Caco-2 (cell line): ENCODE measurements at regions not wholly inside any gene's neighbourhood (a gene's known extent, or its start where the extent isn't known, plus 50 kb on each side); places are given as distances from the start of the nearest gene placed in this dataset.

ENCODE experiments used
- BruUV-seq: library from RNA; stranded (reverse); fragments of 400-500 nt; replicated peaks from 2 replicates; lab custom pipeline; 2021; lab: Mats Ljungman, UMichigan
- CTCF ChIA-PET: fragments of 300-600 bp; sonication (Branson Sonifier 250); formaldehyde crosslinking; loops from one replicate; lab custom pipeline; 2022; ENCODE audit warnings: antibody characterized with exemption; lab: Charles Lee
- POLR2A ChIA-PET: fragments of 300-600 bp; sonication (Branson Sonifier 250); formaldehyde crosslinking; loops from one replicate; lab custom pipeline; 2022; ENCODE audit warnings: antibody characterized with exemption; lab: Charles Lee
- DNase-seq, 2 experiments: peaks; one replicate each; pipeline versions ENCODE4 v3.0.0 to v3.0.0-alpha.2; 2020 to 2022
- H3K27me3 ChIP-seq: replicated peaks from 2 replicates; pipeline ENCODE4 v1.6.0; 2011; ENCODE audit warnings: low read length; ENCODE audit not compliant: control insufficient read depth, insufficient read depth
- H3K36me3 ChIP-seq: 2 replicates; pipeline ENCODE4 v1.5.1; 2011; ENCODE audit warnings: low read length; ENCODE audit not compliant: control insufficient read depth, insufficient read depth
- H3K4me1 ChIP-seq: fragments of 250-450 bp; sonication (Bioruptor Pico); 2 replicates; pipeline ENCODE4 v1.5.1; 2020; ENCODE audit warnings: mild to moderate bottlenecking
- H3K4me3 ChIP-seq: 2 replicates; pipeline ENCODE4 v1.5.1; 2011; ENCODE audit warnings: low read depth, mild to moderate bottlenecking, control low read depth, low read length
- H3K9me3 ChIP-seq: fragments of 250-450 bp; sonication (Bioruptor Pico); 2 replicates; pipeline ENCODE4 v1.5.1; 2020; ENCODE audit warnings: mild to moderate bottlenecking, moderate library complexity
- H3K27ac Mint-ChIP-seq: one replicate; pipeline ENCODE4 v1.8.0; 2022; ENCODE audit warnings: mixed read lengths; ENCODE audit not compliant: unreplicated experiment
- H3K27me3 Mint-ChIP-seq: one replicate; pipeline ENCODE4 v1.8.0; 2022; ENCODE audit warnings: mixed read lengths; ENCODE audit not compliant: insufficient read depth, unreplicated experiment
- H3K36me3 Mint-ChIP-seq: one replicate; pipeline ENCODE4 v1.8.0; 2022; ENCODE audit warnings: mild to moderate bottlenecking, mixed read lengths; ENCODE audit not compliant: insufficient read depth, unreplicated experiment
- H3K4me1 Mint-ChIP-seq: one replicate; pipeline ENCODE4 v1.8.0; 2022; ENCODE audit warnings: low read depth, mixed read lengths; ENCODE audit not compliant: unreplicated experiment
- H3K4me3 Mint-ChIP-seq: one replicate; pipeline ENCODE4 v1.8.0; 2022; ENCODE audit warnings: mild to moderate bottlenecking, moderate library complexity, mixed read lengths; ENCODE audit not compliant: unreplicated experiment
- H3K9me3 Mint-ChIP-seq: one replicate; pipeline ENCODE4 v1.8.0; 2022; ENCODE audit warnings: mixed read lengths; ENCODE audit not compliant: unreplicated experiment
- CTCF ChIP-seq, 2 experiments: fragments of 200-600 bp in 1 of 2; IDR thresholded peaks; 1 replicate in 1 of 2; 2 replicates in 1 of 2; pipeline versions ENCODE4 v1.5.1 to v1.8.0; 2011 to 2022; ENCODE audit warnings: antibody characterized with exemption in 1 of 2, control low read depth in 1 of 2, inconsistent platforms in 1 of 2, low read depth in 1 of 2, low read length in 1 of 2, mild to moderate bottlenecking in 1 of 2, moderate library complexity in 1 of 2; ENCODE audit not compliant: insufficient read depth in 1 of 2, severe bottlenecking in 1 of 2, unreplicated experiment in 1 of 2
- intact Hi-C: fragments of 100-400 bp; cut with micrococcal nuclease; formaldehyde crosslinking; loops from one replicate; pipeline ENCODE4 v1.10.0; 2022; ENCODE audit not compliant: unreplicated experiment

- Mint-ChIP-seq H3K4me3 (no peak overlapping the region), H3K4me1 (peaks cover 21% of the 10 kb centered on the region), H3K27me3 (no peaks in the 10 kb centered on the region), H3K27ac (peak overlapping the region; percentile 32), H3K36me3 (peaks cover 7% of the 10 kb centered on the region), H3K9me3 (no peaks in the 10 kb centered on the region)
- Histone ChIP-seq H3K9me3 (no peaks in the 10 kb centered on the region), H3K36me3 (no peaks in the 10 kb centered on the region), H3K27me3 (no peaks in the 10 kb centered on the region), H3K4me3 (no peak overlapping the region), H3K4me1 (peaks cover 22% of the 10 kb centered on the region)
- peak; percentile 40 to 69 for DNase-seq
- POLR2A ChIA-PET, result interaction anchor here (1.0 kb wide), 1 partner anchor 46 kb away, joined by 3 read pairs; no protein-coding TSS in a partner anchor
- intact Hi-C loops, result loop anchor here (1.0 kb wide), 1 partner anchor 19 kb away; no protein-coding TSS in a partner anchor
- CTCF ChIA-PET, result interaction anchor here (0.6 to 2.1 kb wide), 7 partner anchors 12 to 275 kb away, joined by 3 to 9 read pairs (median 3); no protein-coding TSS in a partner anchor
- TF ChIP-seq CTCF (IDR thresholded peaks at IDR 0.05; ENCODE audit: insufficient read depth in 1 of 2, low read depth in 1 of 2, low read length in 1 of 2, severe bottlenecking in 1 of 2, unreplicated experiment in 1 of 2), result peak; percentile 23 to 49
- BruUV-seq, result no TSS peak
Measured at GRCh38 chr5:135179308-135179980, 145.4 kb upstream of the PITX1 start.

GRCh38 chr5:135178476-135179155 is 144.6 kb upstream of the PITX1 start:
- BruUV-seq, result no TSS peak
- intact Hi-C loops, result loop anchor here (1.0 kb wide), 1 partner anchor 18 kb away; no protein-coding TSS in a partner anchor
- Histone ChIP-seq H3K4me3 (no peak overlapping the region), H3K36me3 (no peaks in the 10 kb centered on the region), H3K9me3 (no peaks in the 10 kb centered on the region), H3K27me3 (no peaks in the 10 kb centered on the region), H3K4me1 (peaks cover 23% of the 10 kb centered on the region)
- CTCF ChIA-PET, result interaction anchor here (0.8 to 2.1 kb wide), 5 partner anchors 12 to 275 kb away, joined by 3 to 9 read pairs (median 3); no protein-coding TSS in a partner anchor
- Mint-ChIP-seq H3K4me1 (peaks cover 24% of the 10 kb centered on the region), H3K36me3 (peaks cover 7% of the 10 kb centered on the region), H3K9me3 (no peaks in the 10 kb centered on the region), H3K27ac (peak overlapping the region; percentile 11), H3K27me3 (no peaks in the 10 kb centered on the region), H3K4me3 (no peak overlapping the region)
- TF ChIP-seq CTCF (IDR thresholded peaks at IDR 0.05; ENCODE audit: insufficient read depth in 1 of 2, low read depth in 1 of 2, low read length in 1 of 2, severe bottlenecking in 1 of 2, unreplicated experiment in 1 of 2), result no peak
- no peak for DNase-seq
- POLR2A ChIA-PET, result interaction anchor here (0.9 to 1.0 kb wide), 2 partner anchors 45 to 274 kb away, joined by 3 read pairs; partner anchors contain the start of gene PCBD2

- POLR2A ChIA-PET, result no interaction called here
- intact Hi-C loops, result no loop called here
- CTCF ChIA-PET, result no interaction called here
- H3K4me1 ChIP-seq, result peaks cover 31% of the 10 kb centered on the region
- H3K27ac Mint-ChIP-seq, result peak overlapping the region; percentile 26
- no peaks in the 10 kb centered on the region for H3K9me3 Mint-ChIP-seq
- H3K27me3 Mint-ChIP-seq, result no peaks in the 10 kb centered on the region
- H3K36me3 Mint-ChIP-seq, result peaks cover under 1% of the 10 kb centered on the region
- peaks cover 28% of the 10 kb centered on the region for H3K4me1 Mint-ChIP-seq
- H3K4me3 Mint-ChIP-seq, result no peak overlapping the region
- H3K9me3 ChIP-seq, result no peaks in the 10 kb centered on the region
- no peaks in the 10 kb centered on the region for H3K36me3 ChIP-seq
- BruUV-seq, result no TSS peak
- no peaks in the 10 kb centered on the region for H3K27me3 ChIP-seq
- no peak for DNase-seq
- no peak for TF ChIP-seq CTCF (IDR thresholded peaks at IDR 0.05; ENCODE audit: insufficient read depth in 1 of 2, low read depth in 1 of 2, low read length in 1 of 2, severe bottlenecking in 1 of 2, unreplicated experiment in 1 of 2)
- no peak overlapping the region for H3K4me3 ChIP-seq
Measured at GRCh38 chr5:135177591-135177990, 143.6 kb upstream of the PITX1 start.
